Ascending aorta (tissue), 2 donors: ENCODE measurements at regions not wholly inside any gene's neighbourhood (a gene's known extent, or its start where the extent isn't known, plus 50 kb on each side); places are given as distances from the start of the nearest gene placed in this dataset.

Experiments used
- DNase-seq, 2 donors: peaks; one replicate each; pipeline ENCODE4 v3.0.0-alpha.2; 2019; ENCODE audit warnings: low spot score in 2 of 2
- H3K27ac ChIP-seq, 2 donors: fragments of 200-600 bp; sonication (generic); one replicate each; pipeline ENCODE4 v1.5.1; 2016 to 2017; ENCODE audit warnings: mild to moderate bottlenecking in 1 of 2
- H3K27me3 ChIP-seq: fragments of 200-600 bp; sonication (generic); one replicate; pipeline ENCODE4 v1.5.1; 2017
- H3K36me3 ChIP-seq, 2 donors: fragments of 200-600 bp; sonication (generic); one replicate each; pipeline ENCODE4 v1.5.1; 2016
- H3K4me1 ChIP-seq, 2 donors: fragments of 200-600 bp; sonication (generic); one replicate each; pipeline ENCODE4 v1.5.1; 2016 to 2017; ENCODE audit warnings: mild to moderate bottlenecking in 1 of 2
- H3K4me3 ChIP-seq, 2 donors: fragments of 200-600 bp; sonication (generic); one replicate each; pipeline ENCODE4 v1.5.1; 2016 to 2017; ENCODE audit warnings: mild to moderate bottlenecking in 1 of 2
- H3K9me3 ChIP-seq, 2 donors: fragments of 200-600 bp; sonication (generic); one replicate each; pipeline ENCODE4 v1.5.1; 2016
- intact Hi-C: fragments of 100-400 bp; cut with DNase I; formaldehyde crosslinking; loops from one replicate; pipeline ENCODE4 v1.15.1; 2023
- TF ChIP-seq, protein P1 (sequence below), 3 experiments: fragments of 200-600 bp in 2 of 3; fragments of 450-650 bp in 1 of 3; sonication (generic) in 2 of 3; IDR thresholded peaks; one replicate each; pipeline ENCODE4 v1.5.1; 2016 to 2019; ENCODE audit warnings: antibody characterized with exemption in 3 of 3, mild to moderate bottlenecking in 1 of 3, moderate library complexity in 1 of 3

DNA sequence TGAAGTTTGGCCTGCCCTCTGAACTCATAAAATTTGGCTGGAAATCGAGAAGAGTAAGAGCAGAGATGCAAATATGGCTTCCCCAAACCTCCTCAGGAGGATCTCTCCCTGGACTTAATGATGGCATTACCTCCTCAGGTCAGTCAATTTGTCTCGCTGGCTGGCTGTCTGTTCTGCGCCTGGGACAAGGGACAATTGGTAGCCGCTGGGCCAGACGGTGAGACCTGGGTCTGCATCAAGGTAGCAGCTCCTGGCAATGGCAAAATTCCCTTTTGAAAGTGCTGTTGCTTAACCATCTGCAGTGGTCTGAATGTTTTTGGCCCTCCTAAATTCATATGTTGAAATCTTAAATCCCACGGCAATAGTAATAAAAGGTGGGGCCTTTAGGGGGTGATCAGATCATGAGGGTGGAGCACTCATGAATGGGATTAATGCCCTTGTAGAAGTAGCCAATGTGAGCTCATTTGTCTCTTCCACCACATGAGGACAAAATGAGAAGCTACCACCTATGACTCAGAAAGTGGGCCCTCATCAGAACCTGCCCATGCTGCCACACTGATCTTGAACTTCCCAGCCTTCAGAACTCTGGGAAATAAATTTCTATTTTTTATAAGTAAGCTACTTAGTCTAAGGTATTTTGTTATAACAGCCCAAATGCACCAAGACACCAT is 439.3 kb upstream of the KLF4 start:
- no peaks in the 10 kb centered on the region for H3K36me3 ChIP-seq
- intact Hi-C loops, result no loop called here
- H3K4me1 ChIP-seq, result no peaks in the 10 kb centered on the region
- TF ChIP-seq, protein P1, sequence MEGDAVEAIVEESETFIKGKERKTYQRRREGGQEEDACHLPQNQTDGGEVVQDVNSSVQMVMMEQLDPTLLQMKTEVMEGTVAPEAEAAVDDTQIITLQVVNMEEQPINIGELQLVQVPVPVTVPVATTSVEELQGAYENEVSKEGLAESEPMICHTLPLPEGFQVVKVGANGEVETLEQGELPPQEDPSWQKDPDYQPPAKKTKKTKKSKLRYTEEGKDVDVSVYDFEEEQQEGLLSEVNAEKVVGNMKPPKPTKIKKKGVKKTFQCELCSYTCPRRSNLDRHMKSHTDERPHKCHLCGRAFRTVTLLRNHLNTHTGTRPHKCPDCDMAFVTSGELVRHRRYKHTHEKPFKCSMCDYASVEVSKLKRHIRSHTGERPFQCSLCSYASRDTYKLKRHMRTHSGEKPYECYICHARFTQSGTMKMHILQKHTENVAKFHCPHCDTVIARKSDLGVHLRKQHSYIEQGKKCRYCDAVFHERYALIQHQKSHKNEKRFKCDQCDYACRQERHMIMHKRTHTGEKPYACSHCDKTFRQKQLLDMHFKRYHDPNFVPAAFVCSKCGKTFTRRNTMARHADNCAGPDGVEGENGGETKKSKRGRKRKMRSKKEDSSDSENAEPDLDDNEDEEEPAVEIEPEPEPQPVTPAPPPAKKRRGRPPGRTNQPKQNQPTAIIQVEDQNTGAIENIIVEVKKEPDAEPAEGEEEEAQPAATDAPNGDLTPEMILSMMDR (IDR thresholded peaks at IDR 0.05), result no peak
- no peak overlapping the region for H3K4me3 ChIP-seq
- DNase-seq, result no peak
- no peaks in the 10 kb centered on the region for H3K27me3 ChIP-seq
- H3K27ac ChIP-seq, result no peak overlapping the region
- H3K9me3 ChIP-seq, result peaks cover 0 to 5% of the 10 kb centered on the region in 2 donors

DNA sequence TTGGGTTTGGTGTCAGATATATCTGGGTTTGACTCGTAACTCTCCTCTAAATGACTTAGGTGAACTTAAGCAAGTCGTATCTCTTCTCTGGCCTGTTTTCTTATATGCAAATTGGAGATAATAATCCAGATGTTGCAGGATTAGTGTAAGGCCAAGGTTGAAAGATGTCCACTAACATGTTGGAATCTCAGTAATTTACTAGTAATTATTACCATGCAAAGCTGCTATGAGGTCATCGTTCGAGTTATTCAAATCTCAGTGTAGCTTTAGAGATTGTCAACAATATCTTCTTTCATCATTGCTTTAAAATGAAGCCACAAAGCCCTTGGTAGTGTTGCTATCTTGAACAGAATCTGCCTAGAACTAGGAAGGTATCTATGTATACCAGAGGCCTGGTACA is 437.7 kb upstream of the KLF4 start:
- Histone ChIP-seq H3K27me3 (no peaks in the 10 kb centered on the region), H3K9me3 (peaks cover 0 to 5% of the 10 kb centered on the region in 2 donors), H3K4me1 (no peaks in the 10 kb centered on the region), H3K4me3 (no peak overlapping the region), H3K36me3 (no peaks in the 10 kb centered on the region), H3K27ac (no peak overlapping the region)
- TF ChIP-seq, protein P1 (IDR thresholded peaks at IDR 0.05), result no peak
- no peak for DNase-seq
- intact Hi-C loops, result no loop called here

DNA sequence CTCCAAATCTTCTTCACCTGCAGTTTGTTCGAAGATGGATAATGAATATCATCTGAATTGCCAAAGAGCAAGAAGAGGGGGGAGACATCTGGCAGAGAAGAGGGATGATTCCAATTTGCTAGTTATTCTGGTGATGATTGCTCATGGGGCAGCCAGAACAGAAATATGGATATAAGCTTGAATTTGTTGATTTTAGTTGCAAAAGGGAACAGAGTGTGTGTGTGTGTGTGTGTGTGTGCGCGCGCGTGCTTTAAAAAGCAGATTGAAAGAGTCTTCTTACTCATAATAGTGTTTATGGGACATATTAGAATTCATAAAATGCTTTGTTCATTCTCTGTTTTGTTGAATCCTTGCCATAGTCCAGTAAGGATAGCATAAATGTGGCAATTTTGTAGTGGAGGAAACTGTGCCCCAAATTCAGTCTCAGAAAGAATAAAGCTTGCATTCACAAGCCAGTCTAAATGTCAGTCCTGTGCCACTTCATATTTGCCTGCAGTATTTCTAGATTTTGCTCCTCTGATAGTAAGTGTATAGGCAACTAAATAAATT is 436.3 kb upstream of the KLF4 start:
- Histone ChIP-seq H3K27ac (no peak overlapping the region), H3K4me1 (no peaks in the 10 kb centered on the region), H3K27me3 (no peaks in the 10 kb centered on the region), H3K9me3 (peaks cover 0 to 5% of the 10 kb centered on the region in 2 donors), H3K4me3 (no peak overlapping the region), H3K36me3 (no peaks in the 10 kb centered on the region)
- intact Hi-C loops, result no loop called here
- no peak for DNase-seq
- TF ChIP-seq, protein P1 (IDR thresholded peaks at IDR 0.05), result no peak

DNA sequence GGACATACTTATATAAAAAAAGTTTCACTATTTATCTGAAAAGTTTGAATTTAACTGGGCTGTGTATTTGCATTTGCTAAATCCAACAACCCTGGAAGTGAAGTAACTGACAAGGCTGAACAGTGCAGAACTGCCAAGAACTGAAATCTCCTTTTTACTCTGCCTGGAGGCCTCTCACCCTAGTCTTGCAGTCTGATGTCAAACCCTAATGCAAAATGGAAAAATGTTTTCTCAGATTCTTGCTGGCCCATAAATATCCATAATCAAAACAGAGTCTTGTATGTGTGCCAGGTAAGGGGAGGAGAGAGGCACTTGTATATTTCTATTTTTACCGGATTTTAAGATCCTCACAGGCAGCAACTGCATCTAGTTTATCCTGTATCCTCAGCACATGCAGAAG is 432.7 kb upstream of the KLF4 start:
- Histone ChIP-seq H3K27me3 (no peaks in the 10 kb centered on the region), H3K4me1 (no peaks in the 10 kb centered on the region), H3K9me3 (peaks cover 0 to 5% of the 10 kb centered on the region in 2 donors), H3K4me3 (no peak overlapping the region), H3K27ac (no peak overlapping the region), H3K36me3 (no peaks in the 10 kb centered on the region)
- TF ChIP-seq, protein P1 (IDR thresholded peaks at IDR 0.05), result no peak
- intact Hi-C loops, result no loop called here
- DNase-seq, result no peak

DNA sequence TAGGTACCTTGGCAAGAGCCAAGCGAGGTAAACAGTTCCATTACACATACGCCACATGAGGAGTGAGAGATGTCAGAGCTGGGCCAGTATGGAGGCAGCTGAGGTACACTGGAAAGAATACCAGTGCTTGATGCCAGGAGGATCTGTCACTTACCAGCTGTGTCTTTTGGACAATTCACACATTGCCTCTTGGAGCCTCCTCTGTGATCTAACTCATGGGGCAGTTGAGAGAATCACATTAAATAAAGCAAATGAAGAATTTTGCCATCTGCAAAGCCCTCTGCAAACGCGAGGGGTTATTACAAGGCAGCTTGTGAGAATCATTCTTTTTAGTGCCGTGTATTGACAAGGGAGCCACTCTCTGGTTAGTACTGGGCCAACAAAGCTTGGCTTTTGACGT is 429.7 kb upstream of the KLF4 start:
- intact Hi-C loops, result no loop called here
- H3K4me3 ChIP-seq, result no peak overlapping the region

More for the DNA sequence above, 429.7 kb upstream of the KLF4 start:
- DNase-seq, result no peak
- TF ChIP-seq, protein P1 (IDR thresholded peaks at IDR 0.05), result no peak
- H3K9me3 ChIP-seq, result no peaks in the 10 kb centered on the region
- H3K27ac ChIP-seq, result no peak overlapping the region
- H3K27me3 ChIP-seq, result no peaks in the 10 kb centered on the region
- H3K36me3 ChIP-seq, result no peaks in the 10 kb centered on the region
- no peaks in the 10 kb centered on the region for H3K4me1 ChIP-seq
